ENCODE measurements at regions not wholly inside any gene's neighbourhood (a gene's known extent, or its start where the extent isn't known, plus 50 kb on each side); places are given as distances from the start of the nearest gene placed in this dataset.
A peak's percentile ranks its signal among the peaks of the same experiment; 100 is the strongest.

DNA sequence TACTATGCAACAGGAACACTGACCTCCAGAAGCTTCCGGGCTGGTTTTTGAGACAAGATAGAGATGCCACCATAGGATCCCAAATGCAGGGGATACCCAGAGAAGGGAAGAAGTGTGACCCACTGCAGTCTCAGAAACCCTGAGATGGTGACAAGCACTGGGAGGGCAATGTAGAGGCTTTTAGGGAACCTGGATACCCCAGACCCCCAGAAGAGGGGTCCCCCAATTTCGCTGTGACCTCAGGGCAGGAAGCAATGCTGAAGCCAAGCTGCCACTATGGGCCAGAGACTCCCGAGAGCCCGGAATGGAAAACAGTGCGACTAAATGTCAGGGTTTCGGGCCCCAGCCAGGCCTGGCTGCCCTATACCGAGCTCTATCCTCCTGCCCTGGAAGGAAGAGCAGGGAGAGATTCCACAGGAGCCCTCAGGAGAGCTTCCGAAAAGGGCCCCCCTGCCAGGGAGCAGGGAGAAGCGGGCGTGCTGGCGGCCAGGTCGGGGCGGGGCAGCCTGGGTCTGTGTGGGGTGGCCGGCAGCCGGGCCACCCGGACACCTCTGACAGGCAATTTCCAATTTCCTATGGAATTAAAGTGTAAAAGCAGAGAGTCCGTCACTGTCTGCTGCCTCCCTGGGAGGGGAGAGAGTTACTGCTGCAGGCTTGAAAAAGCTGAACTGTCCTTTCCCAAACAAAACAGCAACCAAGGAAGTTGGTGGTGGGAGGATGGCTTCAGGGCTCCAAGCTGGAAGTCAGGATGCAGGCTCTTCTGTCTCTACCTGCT, 154.2 kb downstream of the FGF18 start:
- peak in 1 of 2 donors; percentile 57 for DNase-seq
- no peaks in the 10 kb centered on the region for H3K4me1 ChIP-seq
- ATAC-seq (ENCODE audit: low FRiP score in 2 of 2): no peak
- WGBS, 2 donors: 75 to 83% methylated on average over 12 to 17 of the region's 17 CpGs
- no peaks in the 10 kb centered on the region for H3K36me3 ChIP-seq
- H3K4me3 ChIP-seq: no peak overlapping the region
- peaks cover 2 to 6% (median 4%) of the 10 kb centered on the region in 4 donors for H3K9me3 ChIP-seq
- H3K27ac ChIP-seq: no peak overlapping the region
- TF ChIP-seq, protein P1, sequence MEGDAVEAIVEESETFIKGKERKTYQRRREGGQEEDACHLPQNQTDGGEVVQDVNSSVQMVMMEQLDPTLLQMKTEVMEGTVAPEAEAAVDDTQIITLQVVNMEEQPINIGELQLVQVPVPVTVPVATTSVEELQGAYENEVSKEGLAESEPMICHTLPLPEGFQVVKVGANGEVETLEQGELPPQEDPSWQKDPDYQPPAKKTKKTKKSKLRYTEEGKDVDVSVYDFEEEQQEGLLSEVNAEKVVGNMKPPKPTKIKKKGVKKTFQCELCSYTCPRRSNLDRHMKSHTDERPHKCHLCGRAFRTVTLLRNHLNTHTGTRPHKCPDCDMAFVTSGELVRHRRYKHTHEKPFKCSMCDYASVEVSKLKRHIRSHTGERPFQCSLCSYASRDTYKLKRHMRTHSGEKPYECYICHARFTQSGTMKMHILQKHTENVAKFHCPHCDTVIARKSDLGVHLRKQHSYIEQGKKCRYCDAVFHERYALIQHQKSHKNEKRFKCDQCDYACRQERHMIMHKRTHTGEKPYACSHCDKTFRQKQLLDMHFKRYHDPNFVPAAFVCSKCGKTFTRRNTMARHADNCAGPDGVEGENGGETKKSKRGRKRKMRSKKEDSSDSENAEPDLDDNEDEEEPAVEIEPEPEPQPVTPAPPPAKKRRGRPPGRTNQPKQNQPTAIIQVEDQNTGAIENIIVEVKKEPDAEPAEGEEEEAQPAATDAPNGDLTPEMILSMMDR (IDR thresholded peaks at IDR 0.05): no peak
- TF ChIP-seq POLR2A (IDR thresholded peaks at IDR 0.05) (no peak), EP300 (IDR thresholded peaks at IDR 0.05) (no peak), POLR2AphosphoS5 (IDR thresholded peaks at IDR 0.05) (no peak)
- no peaks in the 10 kb centered on the region for H3K27me3 ChIP-seq

DNA sequence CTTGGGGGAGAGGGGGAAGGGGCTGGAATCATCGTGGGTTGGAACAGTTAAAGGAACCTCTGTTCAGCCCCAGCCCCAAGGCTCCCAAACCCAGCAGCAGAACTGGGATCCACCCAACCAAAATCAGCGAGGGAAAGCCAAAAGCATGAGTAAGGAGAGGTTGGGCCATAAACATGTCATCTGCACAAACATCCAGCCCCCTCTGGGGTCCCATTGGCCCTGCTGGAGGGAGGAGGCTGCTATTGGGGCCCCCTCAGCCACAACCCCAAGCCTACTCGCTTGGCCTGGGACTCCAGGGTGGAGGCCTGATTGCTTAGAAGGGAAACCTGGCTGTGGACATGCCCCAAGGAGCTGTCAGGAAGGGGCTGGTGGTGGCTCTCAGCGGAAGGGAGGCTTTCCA, 154.9 kb downstream of the FGF18 start:
- no peak overlapping the region for H3K4me3 ChIP-seq
- no peak overlapping the region for H3K27ac ChIP-seq
- H3K4me1 ChIP-seq: no peaks in the 10 kb centered on the region
- DNase-seq (no peak), ATAC-seq (ENCODE audit: low FRiP score in 2 of 2) (peak in 1 of 2 donors; percentile 81)
- 79 to 89% methylated on average over 2 to 4 of the region's 4 CpGs for WGBS, 2 donors
- H3K36me3 ChIP-seq: no peaks in the 10 kb centered on the region
- TF ChIP-seq POLR2A (IDR thresholded peaks at IDR 0.05): no peak
- TF ChIP-seq POLR2AphosphoS5 (IDR thresholded peaks at IDR 0.05): no peak
- TF ChIP-seq, protein P1 (IDR thresholded peaks at IDR 0.05): no peak
- no peak for TF ChIP-seq EP300 (IDR thresholded peaks at IDR 0.05)
- no peaks in the 10 kb centered on the region for H3K27me3 ChIP-seq
- H3K9me3 ChIP-seq: peaks cover 0 to 5% (median 0%) of the 10 kb centered on the region in 4 donors

DNA sequence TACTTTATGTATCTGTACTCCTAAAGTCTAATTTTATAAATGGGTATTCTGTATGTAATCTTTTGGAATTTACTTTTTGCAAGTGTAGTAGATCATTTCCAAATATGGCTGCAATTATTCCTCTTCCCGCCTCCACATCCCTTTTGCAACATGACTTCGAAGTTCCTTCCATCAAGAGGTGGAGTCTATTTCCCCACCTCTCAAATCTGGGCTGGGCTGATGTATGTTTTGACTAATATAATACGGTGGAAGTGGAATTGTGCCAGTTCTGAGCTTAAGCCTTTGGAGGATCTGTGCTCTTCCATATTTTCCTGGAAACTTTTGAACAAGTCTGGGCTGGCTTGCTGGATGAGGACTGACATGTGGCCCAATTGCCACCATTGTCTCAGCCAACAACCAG, 155.9 kb downstream of the FGF18 start:
- DNase-seq (no peak), ATAC-seq (ENCODE audit: low FRiP score in 2 of 2) (no peak)
- TF ChIP-seq POLR2AphosphoS5 (IDR thresholded peaks at IDR 0.05) (no peak), EP300 (IDR thresholded peaks at IDR 0.05) (no peak), POLR2A (IDR thresholded peaks at IDR 0.05) (no peak)
- TF ChIP-seq, protein P1 (IDR thresholded peaks at IDR 0.05): no peak
- Histone ChIP-seq H3K27me3 (no peaks in the 10 kb centered on the region), H3K36me3 (no peaks in the 10 kb centered on the region), H3K4me3 (no peak overlapping the region), H3K4me1 (no peaks in the 10 kb centered on the region), H3K27ac (no peak overlapping the region), H3K9me3 (no peaks in the 10 kb centered on the region)
- WGBS, 2 donors: 48 to 67% methylated on average over 3 of the region's 3 CpGs

- Histone ChIP-seq H3K4me1 (no peaks in the 10 kb centered on the region), H3K36me3 (no peaks in the 10 kb centered on the region), H3K27me3 (no peaks in the 10 kb centered on the region), H3K9me3 (no peaks in the 10 kb centered on the region), H3K4me3 (no peak overlapping the region), H3K27ac (no peak overlapping the region)
- TF ChIP-seq, protein P1 (IDR thresholded peaks at IDR 0.05): no peak
- TF ChIP-seq EP300 (IDR thresholded peaks at IDR 0.05) (no peak), POLR2AphosphoS5 (IDR thresholded peaks at IDR 0.05) (no peak), POLR2A (IDR thresholded peaks at IDR 0.05) (no peak)
- 95 to 97% methylated on average over 3 of the region's 3 CpGs for WGBS, 2 donors
- DNase-seq (no peak), ATAC-seq (ENCODE audit: low FRiP score in 2 of 2) (no peak)
These were observed 156.4 kb downstream of the FGF18 start for GRCh38 chr5:171575808-171576207.
